A673 (cell line): ENCODE measurements at regions not wholly inside any gene's neighbourhood (a gene's known extent, or its start where the extent isn't known, plus 50 kb on each side); places are given as distances from the start of the nearest gene placed in this dataset.

Experiments used
- BruUV-seq: library from RNA; stranded (reverse); fragments of 400-500 nt; replicated peaks from 2 replicates; lab custom pipeline; 2021; lab: Mats Ljungman, UMichigan
- CTCF ChIA-PET: fragments of 300-600 bp; sonication (Branson Sonifier 250); formaldehyde crosslinking; loops from one replicate; lab custom pipeline; 2022; ENCODE audit warnings: antibody characterized with exemption; lab: Charles Lee
- POLR2A ChIA-PET: fragments of 300-600 bp; sonication (Branson Sonifier 250); formaldehyde crosslinking; loops from one replicate; lab custom pipeline; 2022; ENCODE audit warnings: antibody characterized with exemption; ENCODE audit not compliant: low non-redundant PET; lab: Charles Lee
- DNase-seq: peaks from one replicate; pipeline ENCODE4 v3.0.0-alpha.2; 2015; ENCODE audit warnings: low spot score
- H3K27ac ChIP-seq: fragments of 200-600 bp; sonication (generic); 2 replicates; pipeline ENCODE4 v1.5.1; 2016; ENCODE audit warnings: mixed run types, low read depth, mild to moderate bottlenecking, mixed read lengths, antibody characterized with exemption, low read length; ENCODE audit not compliant: poor library complexity, severe bottlenecking
- H3K27me3 ChIP-seq: fragments of 200-600 bp; sonication (generic); replicated peaks from 2 replicates; pipeline ENCODE4 v1.6.1; 2017; ENCODE audit warnings: mixed run types, low read depth, mild to moderate bottlenecking, mixed read lengths, antibody characterized with exemption, low read length; ENCODE audit not compliant: insufficient read depth, poor library complexity
- H3K36me3 ChIP-seq: fragments of 200-600 bp; sonication (generic); 2 replicates; pipeline ENCODE4 v1.6.1; 2016; ENCODE audit warnings: mixed run types, mild to moderate bottlenecking, mixed read lengths, antibody characterized with exemption, low read length; ENCODE audit not compliant: insufficient read depth, poor library complexity, severe bottlenecking
- H3K4me1 ChIP-seq: fragments of 200-600 bp; sonication (generic); 2 replicates; pipeline ENCODE4 v1.6.1; 2017; ENCODE audit warnings: mixed run types, mild to moderate bottlenecking, mixed read lengths, antibody characterized with exemption, low read length; ENCODE audit not compliant: insufficient read depth, poor library complexity, severe bottlenecking
- H3K4me3 ChIP-seq: fragments of 200-600 bp; sonication (generic); 2 replicates; pipeline ENCODE4 v1.5.1; 2016; ENCODE audit warnings: low read depth, mixed run types, mild to moderate bottlenecking, mixed read lengths, low read length; ENCODE audit not compliant: poor library complexity, severe bottlenecking
- H3K9me3 ChIP-seq: fragments of 200-600 bp; sonication (generic); 2 replicates; pipeline ENCODE4 v1.6.1; 2016; ENCODE audit warnings: mixed run types, low read depth, mild to moderate bottlenecking, mixed read lengths, antibody characterized with exemption, low read length; ENCODE audit not compliant: poor library complexity, severe bottlenecking
- EZH2 ChIP-seq: fragments of 200-600 bp; sonication (generic); IDR thresholded peaks from 2 replicates; pipeline ENCODE4 v1.6.1; 2017; ENCODE audit warnings: borderline replicate concordance, low read depth, mild to moderate bottlenecking, mixed read lengths, antibody characterized with exemption, low read length; ENCODE audit not compliant: poor library complexity, severe bottlenecking
- intact Hi-C: fragments of 100-400 bp; cut with micrococcal nuclease; formaldehyde crosslinking; loops from one replicate; pipeline ENCODE4 v1.10.0; 2022; ENCODE audit not compliant: unreplicated experiment
- TF ChIP-seq, protein P1 (sequence below): fragments of 300-800, 200-600 bp; sonication (generic); conservative IDR thresholded peaks from 2 replicates; pipeline ENCODE4 v1.5.1; 2017; ENCODE audit warnings: low read depth, mild to moderate bottlenecking, antibody characterized with exemption, low read length, moderate library complexity, mixed read lengths

DNA sequence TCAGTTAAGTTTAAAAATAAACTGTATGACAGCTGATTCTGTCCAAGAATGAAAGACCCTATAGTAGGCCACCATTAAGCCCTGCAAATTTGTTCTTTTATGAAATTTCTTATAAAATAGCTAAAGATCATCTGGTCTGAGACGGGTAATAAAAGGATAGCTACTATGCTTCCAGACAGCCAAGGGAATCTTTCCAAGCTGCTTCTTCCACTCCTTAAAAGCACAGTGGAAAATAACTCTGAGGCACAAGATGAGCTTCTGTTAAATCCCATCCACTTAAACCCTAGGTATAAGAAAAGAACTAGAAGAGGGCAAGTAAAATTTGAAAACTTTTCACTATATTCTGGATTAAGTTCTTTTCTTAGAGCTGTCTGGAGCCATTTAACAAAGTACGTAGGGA lies 194.3 kb downstream of the CAPZA3 start:
- no peak for DNase-seq

DNA sequence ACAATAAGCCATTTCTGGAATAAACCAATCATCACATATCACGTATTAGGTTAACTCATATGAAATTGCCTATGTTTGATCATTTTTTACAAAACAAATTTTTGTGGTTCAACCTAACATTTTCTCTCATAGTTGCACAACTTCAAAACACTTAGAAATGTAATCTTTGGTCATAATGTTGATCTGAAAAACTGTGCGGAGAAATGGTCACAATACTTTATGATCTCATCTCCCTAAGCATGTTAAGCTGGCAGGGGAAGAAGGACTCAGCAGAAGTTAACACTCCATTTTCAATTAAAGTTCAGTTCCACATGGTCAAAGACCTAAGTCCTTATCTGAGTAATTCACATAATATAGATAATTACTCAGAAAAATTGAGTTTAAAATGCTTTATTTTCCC lies 194.8 kb downstream of the CAPZA3 start:
- Histone ChIP-seq H3K4me3 (no peak overlapping the region), H3K27ac (no peak overlapping the region), H3K4me1 (no peaks in the 10 kb centered on the region), H3K27me3 (no peaks in the 10 kb centered on the region), H3K36me3 (no peaks in the 10 kb centered on the region), H3K9me3 (no peaks in the 10 kb centered on the region)
- ChIA-PET CTCF (no interaction called here), POLR2A (interaction anchor here (0.7 kb wide), 1 partner anchor 1769 kb away, joined by 4 read pairs; no protein-coding TSS in a partner anchor)
- TF ChIP-seq, protein P1, sequence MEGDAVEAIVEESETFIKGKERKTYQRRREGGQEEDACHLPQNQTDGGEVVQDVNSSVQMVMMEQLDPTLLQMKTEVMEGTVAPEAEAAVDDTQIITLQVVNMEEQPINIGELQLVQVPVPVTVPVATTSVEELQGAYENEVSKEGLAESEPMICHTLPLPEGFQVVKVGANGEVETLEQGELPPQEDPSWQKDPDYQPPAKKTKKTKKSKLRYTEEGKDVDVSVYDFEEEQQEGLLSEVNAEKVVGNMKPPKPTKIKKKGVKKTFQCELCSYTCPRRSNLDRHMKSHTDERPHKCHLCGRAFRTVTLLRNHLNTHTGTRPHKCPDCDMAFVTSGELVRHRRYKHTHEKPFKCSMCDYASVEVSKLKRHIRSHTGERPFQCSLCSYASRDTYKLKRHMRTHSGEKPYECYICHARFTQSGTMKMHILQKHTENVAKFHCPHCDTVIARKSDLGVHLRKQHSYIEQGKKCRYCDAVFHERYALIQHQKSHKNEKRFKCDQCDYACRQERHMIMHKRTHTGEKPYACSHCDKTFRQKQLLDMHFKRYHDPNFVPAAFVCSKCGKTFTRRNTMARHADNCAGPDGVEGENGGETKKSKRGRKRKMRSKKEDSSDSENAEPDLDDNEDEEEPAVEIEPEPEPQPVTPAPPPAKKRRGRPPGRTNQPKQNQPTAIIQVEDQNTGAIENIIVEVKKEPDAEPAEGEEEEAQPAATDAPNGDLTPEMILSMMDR, result no peak
- TF ChIP-seq EZH2, result no peak
- no TSS peak for BruUV-seq
- intact Hi-C loops, result no loop called here
- DNase-seq, result no peak

More for the DNA sequence above, 194.3 kb downstream of the CAPZA3 start:
- Histone ChIP-seq H3K4me1 (no peaks in the 10 kb centered on the region), H3K9me3 (no peaks in the 10 kb centered on the region), H3K36me3 (no peaks in the 10 kb centered on the region), H3K4me3 (no peak overlapping the region), H3K27me3 (no peaks in the 10 kb centered on the region), H3K27ac (no peak overlapping the region)
- intact Hi-C loops, result no loop called here
- TF ChIP-seq EZH2, result no peak
- TF ChIP-seq, protein P1, result no peak
- no TSS peak for BruUV-seq
- ChIA-PET POLR2A (no interaction called here), CTCF (no interaction called here)

DNA sequence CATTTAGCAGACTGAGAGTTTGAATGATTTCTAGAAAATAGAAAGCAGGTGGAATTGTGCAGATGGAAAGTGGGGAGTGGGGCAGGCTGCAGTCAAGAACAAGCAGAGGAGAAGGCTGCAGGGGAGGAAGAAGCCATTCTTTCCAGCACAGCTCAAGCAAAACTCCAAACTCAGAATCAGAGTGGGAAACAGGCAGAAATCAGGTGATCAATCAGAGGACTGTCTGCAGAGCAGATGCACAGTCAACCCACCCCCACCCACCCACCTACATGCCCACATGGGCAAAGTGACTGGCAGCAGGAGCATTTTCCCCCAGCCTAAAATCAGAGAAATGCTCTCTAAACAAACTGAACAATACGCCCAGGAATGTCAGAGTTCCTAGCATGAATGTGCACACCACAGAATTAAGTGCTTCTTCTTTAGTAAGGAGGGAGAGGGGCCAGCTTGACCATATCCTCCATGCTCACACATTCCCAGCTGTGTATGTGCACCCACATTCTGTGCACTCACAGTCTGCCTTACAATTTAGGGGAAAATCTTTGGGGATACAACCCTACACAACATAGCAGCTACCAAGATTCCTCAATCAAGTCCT lies 194.1 kb upstream of the PLEKHA5 start:
- Histone ChIP-seq H3K4me3 (no peak overlapping the region), H3K36me3 (no peaks in the 10 kb centered on the region), H3K4me1 (no peaks in the 10 kb centered on the region), H3K9me3 (no peaks in the 10 kb centered on the region), H3K27me3 (no peaks in the 10 kb centered on the region), H3K27ac (no peak overlapping the region)
- intact Hi-C loops, result no loop called here
- no TSS peak for BruUV-seq
- DNase-seq, result no peak
- CTCF ChIA-PET, result no interaction called here
- TF ChIP-seq, protein P1, result no peak
- no peak for TF ChIP-seq EZH2
- POLR2A ChIA-PET, result no interaction called here
